Spleen (tissue), 11 donors: ENCODE measurements at regions not wholly inside any gene's neighbourhood (a gene's known extent, or its start where the extent isn't known, plus 50 kb on each side); places are given as distances from the start of the nearest gene placed in this dataset.

Experiments
- DNase-seq: peaks from one replicate; pipeline ENCODE4 v3.0.0-alpha.2; 2020
- H3K27ac ChIP-seq, 8 donors: fragments of 200-600 bp; sonication (generic) in 7 of 8; 1 replicate in 4 of 8; 2 replicates in 4 of 8; pipeline versions ENCODE4 v1.5.0 to v1.8.0; 2016 to 2021; ENCODE audit warnings: inconsistent platforms in 4 of 8, mild to moderate bottlenecking in 4 of 8, moderate library complexity in 1 of 8
- H3K27me3 ChIP-seq, 7 donors: fragments of 200-600 bp; sonication (generic) in 6 of 7; replicated peaks in 1 of 7; 1 replicate in 4 of 7; 2 replicates in 3 of 7; pipeline versions ENCODE4 v1.5.0 to v1.8.0; 2016 to 2021; ENCODE audit warnings: inconsistent platforms in 3 of 7, mild to moderate bottlenecking in 1 of 7
- H3K36me3 ChIP-seq, 6 donors: fragments of 200-600 bp; sonication (generic) in 5 of 6; 1 replicate in 4 of 6; 2 replicates in 2 of 6; pipeline versions ENCODE4 v1.5.0 to v1.8.0; 2016 to 2021; ENCODE audit warnings: inconsistent platforms in 2 of 6
- H3K4me1 ChIP-seq, 6 donors: fragments of 200-600 bp; sonication (generic) in 5 of 6; 1 replicate in 3 of 6; 2 replicates in 3 of 6; pipeline versions ENCODE4 v1.5.0 to v1.8.0; 2016 to 2021; ENCODE audit warnings: inconsistent platforms in 3 of 6
- H3K4me3 ChIP-seq, 8 donors: fragments of 200-600 bp; sonication (generic) in 7 of 8; 1 replicate in 4 of 8; 2 replicates in 4 of 8; pipeline versions ENCODE4 v1.5.0 to v1.8.0; 2016 to 2021; ENCODE audit warnings: inconsistent platforms in 4 of 8, mild to moderate bottlenecking in 4 of 8, moderate library complexity in 2 of 8
- H3K9me3 ChIP-seq, 8 donors: fragments of 200-600 bp; sonication (generic) in 7 of 8; 1 replicate in 4 of 8; 2 replicates in 4 of 8; pipeline versions ENCODE4 v1.5.0 to v1.8.0; 2016 to 2021; ENCODE audit warnings: inconsistent platforms in 4 of 8
- POLR2A ChIP-seq, 3 donors: fragments of 450-650 bp; IDR thresholded peaks; one replicate each; pipeline ENCODE4 v1.5.1; 2017; ENCODE audit warnings: antibody characterized with exemption in 3 of 3, mild to moderate bottlenecking in 1 of 3
- POLR2AphosphoS5 ChIP-seq, 3 donors: sonication (generic); formaldehyde crosslinking; IDR thresholded peaks; one replicate each; pipeline ENCODE4 v1.5.1; 2017; ENCODE audit warnings: antibody characterized with exemption in 3 of 3
- WGBS, 5 donors: extraction: QIAGEN DNeasy Blood & Tissue Kit in 3 of 5; methylation state at CpG; one replicate each; pipeline versions ENCODE4 v1.1.5 to v1.1.7; 2013 to 2018; 5-methylcytosine and 5-hydroxymethylcytosine counted together
- intact Hi-C: fragments of 100-400 bp; cut with DNase I; formaldehyde crosslinking; loops from one replicate; pipeline ENCODE4 v1.15.0; 2023; ENCODE audit warnings: low total_unique reads
- TF ChIP-seq, protein P1 (sequence below), 11 experiments: fragments of 200-600 bp in 7 of 11; fragments of 450-650 bp in 4 of 11; sonication (generic) in 4 of 11; IDR thresholded peaks in 8 of 11; conservative IDR thresholded peaks in 3 of 11; 1 replicate in 7 of 11; 2 replicates in 4 of 11; pipeline versions ENCODE4 v1.4.0 to v1.8.0; 2016 to 2021; ENCODE audit warnings: antibody characterized with exemption in 11 of 11, inconsistent platforms in 4 of 11, mild to moderate bottlenecking in 1 of 11
- donor health status: healthy with polysubstance abuse.
- donor health status: DM: no; HTN: no; CAD: no; lungs with moderate emphysema.
- donor health status: DM: no; HTN: no; CAD: no.
- donor health status: Bipolar disorder and iron deficiency.
- donor health status: healthy.
- donor health status: DM: no; HTN: no; CAD: no.
- donor health status: DM: yes; HTN: yes; CAD: no.

DNA sequence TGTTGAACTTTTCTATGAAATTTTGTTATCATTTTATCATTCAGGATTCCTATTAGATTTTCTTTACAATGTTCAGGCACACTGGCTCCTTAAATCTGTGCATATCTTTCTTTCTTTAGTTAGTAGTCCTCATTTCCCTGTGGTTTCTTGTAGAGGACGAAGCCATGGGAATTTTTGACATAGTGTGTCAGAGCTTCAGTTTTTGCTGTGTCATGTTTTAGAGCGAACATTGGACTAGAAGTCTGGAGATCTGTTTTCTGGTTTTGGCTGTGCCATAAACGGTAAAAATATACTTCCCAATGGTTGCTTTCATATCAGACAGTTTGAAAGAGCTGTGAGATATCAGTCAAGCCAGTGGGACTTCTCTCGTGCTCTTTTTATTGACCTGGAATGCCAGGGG lies 105.2 kb downstream of the CHCHD4 start:
- Histone ChIP-seq H3K4me1 (no peaks in the 10 kb centered on the region), H3K36me3 (no peaks in the 10 kb centered on the region), H3K4me3 (no peak overlapping the region), H3K27me3 (no peaks in the 10 kb centered on the region), H3K9me3 (peaks cover 0 to 28% (median 18%) of the 10 kb centered on the region in 8 donors), H3K27ac (no peak overlapping the region)
- intact Hi-C loops, result no loop called here
- WGBS, 5 donors, result 68 to 84% (median 70%) methylated on average over 4 of the region's 4 CpGs
- DNase-seq, result no peak
- no peak for TF ChIP-seq POLR2AphosphoS5 (IDR thresholded peaks at IDR 0.05)
- no peak for TF ChIP-seq POLR2A (IDR thresholded peaks at IDR 0.05)
- TF ChIP-seq, protein P1, sequence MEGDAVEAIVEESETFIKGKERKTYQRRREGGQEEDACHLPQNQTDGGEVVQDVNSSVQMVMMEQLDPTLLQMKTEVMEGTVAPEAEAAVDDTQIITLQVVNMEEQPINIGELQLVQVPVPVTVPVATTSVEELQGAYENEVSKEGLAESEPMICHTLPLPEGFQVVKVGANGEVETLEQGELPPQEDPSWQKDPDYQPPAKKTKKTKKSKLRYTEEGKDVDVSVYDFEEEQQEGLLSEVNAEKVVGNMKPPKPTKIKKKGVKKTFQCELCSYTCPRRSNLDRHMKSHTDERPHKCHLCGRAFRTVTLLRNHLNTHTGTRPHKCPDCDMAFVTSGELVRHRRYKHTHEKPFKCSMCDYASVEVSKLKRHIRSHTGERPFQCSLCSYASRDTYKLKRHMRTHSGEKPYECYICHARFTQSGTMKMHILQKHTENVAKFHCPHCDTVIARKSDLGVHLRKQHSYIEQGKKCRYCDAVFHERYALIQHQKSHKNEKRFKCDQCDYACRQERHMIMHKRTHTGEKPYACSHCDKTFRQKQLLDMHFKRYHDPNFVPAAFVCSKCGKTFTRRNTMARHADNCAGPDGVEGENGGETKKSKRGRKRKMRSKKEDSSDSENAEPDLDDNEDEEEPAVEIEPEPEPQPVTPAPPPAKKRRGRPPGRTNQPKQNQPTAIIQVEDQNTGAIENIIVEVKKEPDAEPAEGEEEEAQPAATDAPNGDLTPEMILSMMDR (IDR thresholded peaks at IDR 0.05 in 8 of 11, conservative IDR thresholded peaks at IDR 0.05 in 3 of 11), result no peak

DNA sequence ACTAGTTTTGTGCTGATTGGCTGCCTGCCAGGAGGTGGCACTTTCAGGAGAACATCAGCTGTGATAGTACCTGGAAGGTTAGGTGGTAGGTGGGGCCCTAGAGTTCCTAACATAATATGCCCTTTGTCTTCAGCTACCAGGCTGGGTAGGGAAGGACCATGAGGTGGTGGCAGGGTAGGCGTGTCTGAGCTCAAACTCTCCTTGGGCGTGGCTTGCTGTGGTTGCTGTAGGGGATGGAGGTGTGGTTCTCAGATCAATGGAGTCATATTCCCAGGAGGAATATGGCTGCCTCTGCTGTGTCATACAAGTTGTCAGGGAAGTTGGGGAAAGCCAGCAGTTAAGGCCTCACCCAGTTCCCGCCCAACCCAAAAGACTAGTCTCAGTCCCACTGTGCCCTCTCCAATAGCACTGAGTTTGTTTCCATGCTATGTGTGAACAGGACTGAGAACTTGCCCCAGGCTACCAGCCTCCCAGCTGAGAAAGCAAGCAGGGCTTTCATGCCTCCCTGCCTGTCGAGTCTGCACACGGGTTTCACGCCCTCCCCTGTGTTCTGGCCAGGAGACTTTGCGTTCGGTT lies 107.7 kb downstream of the CHCHD4 start:
- Histone ChIP-seq H3K9me3 (peaks cover 0 to 31% (median 17%) of the 10 kb centered on the region in 8 donors), H3K27ac (no peak overlapping the region), H3K36me3 (no peaks in the 10 kb centered on the region), H3K27me3 (no peaks in the 10 kb centered on the region), H3K4me3 (no peak overlapping the region), H3K4me1 (no peaks in the 10 kb centered on the region)
- TF ChIP-seq POLR2A (IDR thresholded peaks at IDR 0.05) (no peak), POLR2AphosphoS5 (IDR thresholded peaks at IDR 0.05) (no peak)
- TF ChIP-seq, protein P1 (IDR thresholded peaks at IDR 0.05 in 8 of 11, conservative IDR thresholded peaks at IDR 0.05 in 3 of 11), result no peak
- intact Hi-C loops, result no loop called here
- no peak for DNase-seq
- WGBS, 5 donors, result 81 to 84% (median 82%) methylated on average over 6 to 8 of the region's 8 CpGs

DNA sequence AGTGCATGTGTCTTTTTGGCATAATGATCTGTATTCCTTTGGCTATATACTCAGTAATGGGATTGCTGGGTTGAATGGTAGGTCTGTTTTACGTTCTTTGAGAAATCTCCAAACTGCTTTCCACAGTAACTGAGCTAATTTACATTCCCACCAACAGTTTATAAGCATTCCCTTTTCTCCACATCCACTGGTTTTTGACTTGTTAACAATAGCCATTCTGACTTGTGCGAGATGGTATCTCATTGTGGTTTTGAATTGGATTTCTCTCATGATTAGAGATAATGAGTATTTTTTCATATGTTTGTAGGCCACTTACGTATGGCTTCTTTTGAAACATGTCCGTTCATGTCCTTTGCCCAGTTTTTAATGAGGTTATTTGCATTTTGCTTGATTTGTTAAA lies 117.7 kb downstream of the CHCHD4 start:
- 63 to 88% (median 77%) methylated on average over 4 of the region's 4 CpGs for WGBS, 5 donors
- H3K27me3 ChIP-seq, result peaks cover 0 to 6% (median 0%) of the 10 kb centered on the region in 7 donors
- TF ChIP-seq POLR2AphosphoS5 (IDR thresholded peaks at IDR 0.05) (no peak), POLR2A (IDR thresholded peaks at IDR 0.05) (no peak)
- TF ChIP-seq, protein P1 (IDR thresholded peaks at IDR 0.05 in 8 of 11, conservative IDR thresholded peaks at IDR 0.05 in 3 of 11), result no peak
- H3K36me3 ChIP-seq, result no peaks in the 10 kb centered on the region
- no peak for DNase-seq
- no peaks in the 10 kb centered on the region for H3K4me1 ChIP-seq
- no peak overlapping the region for H3K4me3 ChIP-seq
- peaks cover 0 to 4% (median 0%) of the 10 kb centered on the region in 8 donors for H3K9me3 ChIP-seq
- no peak overlapping the region for H3K27ac ChIP-seq
- intact Hi-C loops, result no loop called here

DNA sequence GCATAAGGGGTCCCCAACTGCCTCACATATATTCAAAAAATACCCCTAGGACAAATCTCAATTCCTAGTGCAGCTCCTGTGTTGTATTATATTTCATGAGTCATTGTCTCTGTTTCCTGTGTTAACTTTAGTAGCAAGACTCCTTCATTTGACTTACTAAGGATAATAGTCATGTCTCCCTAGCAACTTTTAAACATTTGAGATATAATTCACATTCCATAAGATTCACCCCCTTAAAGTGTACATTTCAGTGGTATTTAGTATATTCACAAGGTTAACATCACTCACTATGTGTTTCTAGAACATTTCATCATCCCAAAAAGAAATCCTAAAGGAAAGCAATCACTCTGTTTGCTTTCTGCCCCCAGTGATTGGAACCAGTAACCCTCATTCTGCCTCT lies 121.3 kb upstream of the WNT7A start:
- H3K9me3 ChIP-seq, result peaks cover 0 to 9% (median 0%) of the 10 kb centered on the region in 8 donors

More for the DNA sequence above, 121.3 kb upstream of the WNT7A start:
- no peaks in the 10 kb centered on the region for H3K4me1 ChIP-seq
- no peak for DNase-seq
- no peak overlapping the region for H3K4me3 ChIP-seq
- intact Hi-C loops, result no loop called here
- H3K27ac ChIP-seq, result no peak overlapping the region
- H3K36me3 ChIP-seq, result no peaks in the 10 kb centered on the region
- H3K27me3 ChIP-seq, result peaks cover 0 to 6% (median 0%) of the 10 kb centered on the region in 7 donors
- no peak for TF ChIP-seq POLR2AphosphoS5 (IDR thresholded peaks at IDR 0.05)
- TF ChIP-seq, protein P1 (IDR thresholded peaks at IDR 0.05 in 8 of 11, conservative IDR thresholded peaks at IDR 0.05 in 3 of 11), result no peak
- TF ChIP-seq POLR2A (IDR thresholded peaks at IDR 0.05), result no peak
